H1 (cell line): ENCODE measurements at regions not wholly inside any gene's neighbourhood (a gene's known extent, or its start where the extent isn't known, plus 50 kb on each side); places are given as distances from the start of the nearest gene placed in this dataset.

ENCODE experiments used
- CTCF ChIA-PET: fragments of 300-600 bp; sonication (Branson Sonifier 250); formaldehyde crosslinking; loops from one replicate; lab custom pipeline; 2021; ENCODE audit not compliant: partially characterized antibody; lab: Charles Lee
- POLR2A ChIA-PET: fragments of 300-600 bp; sonication (Branson Sonifier 250); formaldehyde crosslinking; loops from one replicate; lab custom pipeline; 2021; ENCODE audit warnings: inconsistent platforms; ENCODE audit not compliant: partially characterized antibody; lab: Charles Lee
- DNase-seq, 2 experiments: peaks; one replicate each; pipeline versions ENCODE4 v3.0.0 to v3.0.0-alpha.2; 2010 to 2022; ENCODE audit warnings: low spot score in 2 of 2, low read depth in 1 of 2, mixed read lengths in 1 of 2
- FAIRE-seq: peaks from 2 replicates; lab custom pipeline; 2011; peaks lifted over from hg19 to GRCh38; lab: Jason Lieb, UNC
- H2AFZ ChIP-seq: 2 replicates; pipeline ENCODE4 v1.8.1; 2012; ENCODE audit warnings: low read length, inconsistent platforms
- H2AK5ac ChIP-seq: 2 replicates; pipeline ENCODE4 v1.6.1; 2013; ENCODE audit warnings: low read depth, low read length
- H2BK120ac ChIP-seq: replicated peaks from 2 replicates; pipeline ENCODE3; 2013; ENCODE audit warnings: low read depth, low read length, inconsistent platforms
- H2BK12ac ChIP-seq: 2 replicates; pipeline ENCODE4 v1.6.1; 2013; ENCODE audit warnings: low read depth, low read length
- H2BK15ac ChIP-seq: 2 replicates; pipeline ENCODE4 v1.6.1; 2013; ENCODE audit warnings: low read length
- H2BK20ac ChIP-seq: 2 replicates; pipeline ENCODE4 v1.6.1; 2013; ENCODE audit warnings: low read length
- H2BK5ac ChIP-seq: 2 replicates; pipeline ENCODE4 v1.6.1; 2013; ENCODE audit warnings: low read depth, low read length
- H3K14ac ChIP-seq: 2 replicates; pipeline ENCODE4 v1.6.1; 2013; ENCODE audit warnings: inconsistent platforms; ENCODE audit not compliant: insufficient read length
- H3K18ac ChIP-seq: 2 replicates; pipeline ENCODE4 v1.6.1; 2013; ENCODE audit warnings: low read length; ENCODE audit errors: extremely low read depth
- H3K23ac ChIP-seq: 2 replicates; pipeline ENCODE4 v1.6.1; 2013; ENCODE audit warnings: inconsistent platforms; ENCODE audit not compliant: insufficient read length
- H3K23me2 ChIP-seq: 2 replicates; pipeline ENCODE4 v1.6.1; 2013; ENCODE audit warnings: low read depth, low read length
- H3K27ac ChIP-seq: 2 replicates; pipeline ENCODE4 v1.6.1; 2011; ENCODE audit warnings: low read depth, low read length, inconsistent platforms
- H3K27me3 ChIP-seq, 4 experiments: replicated peaks in 1 of 4; 1 replicate in 1 of 4; 2 replicates in 3 of 4; pipeline versions ENCODE4 v1.6.1 to v1.8.1; 2011 to 2013; ENCODE audit warnings: low read length in 3 of 4, mild to moderate bottlenecking in 3 of 4, inconsistent platforms in 2 of 4, mixed read lengths in 2 of 4, moderate library complexity in 1 of 4; ENCODE audit not compliant: control insufficient read depth in 3 of 4, insufficient read depth in 3 of 4; ENCODE audit errors: extremely low read depth in 1 of 4
- H3K36me3 ChIP-seq, 4 experiments: 2 replicates each; pipeline versions ENCODE4 v1.6.1 to v1.8.1; 2011 to 2013; ENCODE audit warnings: mild to moderate bottlenecking in 4 of 4, low read length in 3 of 4, moderate library complexity in 2 of 4, control low read depth in 1 of 4, inconsistent platforms in 1 of 4; ENCODE audit not compliant: insufficient read depth in 4 of 4, control insufficient read depth in 2 of 4
- H3K4ac ChIP-seq: replicated peaks from 2 replicates; pipeline ENCODE3; 2013; ENCODE audit warnings: low read length, low read depth, mixed read lengths, inconsistent platforms; ENCODE audit not compliant: insufficient read length
- H3K4me1 ChIP-seq, 4 experiments: replicated peaks in 1 of 4; 1 replicate in 1 of 4; 2 replicates in 3 of 4; pipeline versions ENCODE4 v1.6.1 to v1.8.1; 2011 to 2013; ENCODE audit warnings: low read length in 3 of 4, inconsistent platforms in 2 of 4, mixed read lengths in 1 of 4; ENCODE audit not compliant: insufficient read depth in 4 of 4, control insufficient read depth in 3 of 4
- H3K4me2 ChIP-seq, 2 experiments: 2 replicates each; pipeline versions ENCODE4 v1.6.1 to v1.8.1; 2011 to 2013; ENCODE audit warnings: low read depth in 2 of 2, low read length in 2 of 2, control low read depth in 1 of 2, inconsistent platforms in 1 of 2, mild to moderate bottlenecking in 1 of 2; ENCODE audit not compliant: insufficient read depth in 1 of 2
- H3K4me3 ChIP-seq, 4 experiments: fragments of 200-600, 300-600 bp in 1 of 4; sonication (generic), shearing (Covaris generic), sonication (Bioruptor Twin) in 1 of 4; 2 replicates each; pipeline versions ENCODE4 v1.5.1 to v1.8.1; 2011 to 2016; ENCODE audit warnings: low read length in 4 of 4, low read depth in 3 of 4, control low read depth in 2 of 4, inconsistent platforms in 2 of 4, mild to moderate bottlenecking in 2 of 4, mixed read lengths in 1 of 4, moderate library complexity in 1 of 4; ENCODE audit not compliant: insufficient read depth in 2 of 4; ENCODE audit errors: extremely low read depth in 1 of 4
- H3K56ac ChIP-seq: replicated peaks from 2 replicates; pipeline ENCODE3; 2013; ENCODE audit warnings: low read depth, mild to moderate bottlenecking, mixed read lengths, low read length, inconsistent platforms; ENCODE audit not compliant: insufficient read length
- H3K79me1 ChIP-seq: 2 replicates; pipeline ENCODE4 v1.6.1; 2013; ENCODE audit warnings: low read depth, low read length, control low read depth
- H3K79me2 ChIP-seq, 2 experiments: 2 replicates each; pipeline versions ENCODE4 v1.6.1 to v1.8.1; 2012 to 2013; ENCODE audit warnings: low read length in 2 of 2, mild to moderate bottlenecking in 2 of 2, inconsistent platforms in 1 of 2; ENCODE audit not compliant: insufficient read depth in 2 of 2, control insufficient read depth in 1 of 2
- H3K9ac ChIP-seq, 4 experiments: replicated peaks in 1 of 4; 1 replicate in 1 of 4; 2 replicates in 3 of 4; pipeline versions ENCODE4 v1.6.1 to v1.8.1; 2011 to 2013; ENCODE audit warnings: low read depth in 3 of 4, low read length in 3 of 4, control low read depth in 2 of 4, mild to moderate bottlenecking in 2 of 4, moderate library complexity in 2 of 4, inconsistent platforms in 1 of 4; ENCODE audit errors: extremely low read depth in 1 of 4
- H3K9me3 ChIP-seq, 2 experiments: 2 replicates each; pipeline versions ENCODE4 v1.6.1 to v1.8.1; 2012 to 2013; ENCODE audit warnings: mild to moderate bottlenecking in 2 of 2, moderate library complexity in 2 of 2, control low read depth in 1 of 2, inconsistent platforms in 1 of 2, low read depth in 1 of 2, low read length in 1 of 2, mixed read lengths in 1 of 2; ENCODE audit not compliant: insufficient read depth in 2 of 2
- H4K20me1 ChIP-seq, 2 experiments: replicated peaks in 1 of 2; 2 replicates each; pipeline versions ENCODE3 to v1.8.1; 2011 to 2013; ENCODE audit warnings: inconsistent platforms in 2 of 2, low read length in 2 of 2, mild to moderate bottlenecking in 1 of 2; ENCODE audit not compliant: insufficient read depth in 2 of 2, control insufficient read depth in 1 of 2
- H4K5ac ChIP-seq: 2 replicates; pipeline ENCODE4 v1.6.1; 2013; ENCODE audit warnings: low read length, low read depth, mixed read lengths, inconsistent platforms; ENCODE audit not compliant: insufficient read length
- H4K8ac ChIP-seq: 2 replicates; pipeline ENCODE4 v1.8.0; 2013; ENCODE audit warnings: mild to moderate bottlenecking, moderate library complexity, low read length, inconsistent platforms; ENCODE audit not compliant: insufficient read depth; ENCODE audit errors: extremely low read depth
- H4K91ac ChIP-seq: replicated peaks from 2 replicates; pipeline ENCODE3; 2013; ENCODE audit warnings: low read length, mixed read lengths, inconsistent platforms; ENCODE audit not compliant: insufficient read length
- ATF2 ChIP-seq: IDR thresholded peaks from 2 replicates; pipeline ENCODE4 v1.6.1; 2012; ENCODE audit warnings: low read length, inconsistent platforms
- CREB1 ChIP-seq: IDR thresholded peaks from 2 replicates; pipeline ENCODE4 v1.6.1; 2012; ENCODE audit warnings: inconsistent platforms
- EP300 ChIP-seq, 2 experiments: IDR thresholded peaks; 1 replicate in 1 of 2; 2 replicates in 1 of 2; pipeline ENCODE4 v1.6.1; 2011 to 2012; ENCODE audit warnings: low read depth in 2 of 2, low read length in 2 of 2, mild to moderate bottlenecking in 2 of 2, borderline replicate concordance in 1 of 2, inconsistent platforms in 1 of 2, moderate library complexity in 1 of 2
- EZH2 ChIP-seq: fragments of 200-600 bp; sonication (generic); IDR thresholded peaks from 2 replicates; pipeline ENCODE4 v1.7.1; 2012; ENCODE audit warnings: low read depth, mild to moderate bottlenecking, moderate library complexity, low read length, inconsistent platforms; ENCODE audit not compliant: severe bottlenecking
- KDM4A ChIP-seq: IDR thresholded peaks from one replicate; pipeline ENCODE4 v1.7.1; 2012; ENCODE audit warnings: low read depth, mild to moderate bottlenecking, moderate library complexity, low read length, inconsistent platforms; ENCODE audit not compliant: severe bottlenecking
- SP4 ChIP-seq: IDR thresholded peaks from 2 replicates; pipeline ENCODE4 v1.6.1; 2012; ENCODE audit warnings: low read length, inconsistent platforms
- TAF7 ChIP-seq: optimal IDR thresholded peaks from 2 replicates; pipeline ENCODE3; 2011; ENCODE audit warnings: low read depth, mild to moderate bottlenecking, inconsistent platforms, low read length, moderate library complexity, borderline replicate concordance
- TBP ChIP-seq: IDR thresholded peaks from 2 replicates; pipeline ENCODE4 v1.6.1; 2011; ENCODE audit warnings: low read depth, low read length, improper control_type of control experiment
- WGBS, 2 experiments: shearing (Covaris generic) in 1 of 2; methylation state at CpG; one replicate each; pipeline versions ENCODE4 v1.1.6 to v1.1.7; 2013 to 2015; ENCODE audit warnings: low lambda C conversion rate in 2 of 2, mixed read lengths in 2 of 2, inconsistent platforms in 1 of 2, low coverage in 1 of 2, missing lambda C conversion rate in 1 of 2; ENCODE audit not compliant: insufficient replicate concordance in 2 of 2, insufficient coverage in 1 of 2, insufficient read length in 1 of 2; ENCODE audit errors: extremely low coverage in 1 of 2, missing lambda C conversion rate in 1 of 2; 5-methylcytosine and 5-hydroxymethylcytosine counted together
- TF ChIP-seq, protein P1 (sequence below), 3 experiments: IDR thresholded peaks; 1 replicate in 2 of 3; 2 replicates in 1 of 3; pipeline versions ENCODE4 v1.5.1 to v1.6.1; 2011; ENCODE audit warnings: low read length in 3 of 3, mild to moderate bottlenecking in 3 of 3, inconsistent platforms in 2 of 3, low read depth in 1 of 3, moderate library complexity in 1 of 3; ENCODE audit not compliant: insufficient read depth in 1 of 3; ENCODE audit errors: control extremely low read depth in 1 of 3
- TF ChIP-seq, protein P2 (sequence below): IDR thresholded peaks from 2 replicates; pipeline ENCODE4 v1.6.1; 2012; ENCODE audit warnings: inconsistent platforms

GRCh38 chr6:71582820-71583219 is 294.2 kb downstream of the OGFRL1 start:
- no peak overlapping the region for H2BK15ac ChIP-seq
- no peak overlapping the region for H4K5ac ChIP-seq
- H3K4me3 ChIP-seq, result no peak overlapping the region
- no peak overlapping the region for H2BK5ac ChIP-seq
- no peaks in the 10 kb centered on the region for H3K79me1 ChIP-seq
- H4K91ac ChIP-seq, result no peak overlapping the region
- H3K27me3 ChIP-seq, result no peaks in the 10 kb centered on the region
- DNase-seq (no peak), FAIRE-seq (no peak)
- no peak overlapping the region for H2AFZ ChIP-seq
- no peak overlapping the region for H3K56ac ChIP-seq
- H2BK120ac ChIP-seq, result no peak overlapping the region
- no peak overlapping the region for H3K27ac ChIP-seq
- H3K36me3 ChIP-seq, result no peaks in the 10 kb centered on the region
- H3K79me2 ChIP-seq, result no peaks in the 10 kb centered on the region
- H3K4me2 ChIP-seq, result no peak overlapping the region
- H2BK12ac ChIP-seq, result no peak overlapping the region
- no peaks in the 10 kb centered on the region for H3K23me2 ChIP-seq
- no peak overlapping the region for H3K14ac ChIP-seq
- H3K9me3 ChIP-seq, result peaks cover 0 to 3% of the 10 kb centered on the region in 2 experiments; a peak in 1 of 4 replicates
- no peak overlapping the region for H2AK5ac ChIP-seq
- no peak overlapping the region for H3K23ac ChIP-seq
- no peak overlapping the region for H3K4ac ChIP-seq
- H3K18ac ChIP-seq, result no peak overlapping the region
- H4K20me1 ChIP-seq, result no peaks in the 10 kb centered on the region
- no peaks in the 10 kb centered on the region for H3K4me1 ChIP-seq
- H3K9ac ChIP-seq, result no peak overlapping the region
- ChIA-PET CTCF (no interaction called here), POLR2A (no interaction called here)
- no peak overlapping the region for H2BK20ac ChIP-seq
- no peak overlapping the region for H4K8ac ChIP-seq
- WGBS, 2 experiments, result 83% methylated on average over 1 of the region's 1 CpG; no CpG with 5 or more reads in 1 of the 2 experiments
- TF ChIP-seq KDM4A, result no peak
- TF ChIP-seq, protein P1, sequence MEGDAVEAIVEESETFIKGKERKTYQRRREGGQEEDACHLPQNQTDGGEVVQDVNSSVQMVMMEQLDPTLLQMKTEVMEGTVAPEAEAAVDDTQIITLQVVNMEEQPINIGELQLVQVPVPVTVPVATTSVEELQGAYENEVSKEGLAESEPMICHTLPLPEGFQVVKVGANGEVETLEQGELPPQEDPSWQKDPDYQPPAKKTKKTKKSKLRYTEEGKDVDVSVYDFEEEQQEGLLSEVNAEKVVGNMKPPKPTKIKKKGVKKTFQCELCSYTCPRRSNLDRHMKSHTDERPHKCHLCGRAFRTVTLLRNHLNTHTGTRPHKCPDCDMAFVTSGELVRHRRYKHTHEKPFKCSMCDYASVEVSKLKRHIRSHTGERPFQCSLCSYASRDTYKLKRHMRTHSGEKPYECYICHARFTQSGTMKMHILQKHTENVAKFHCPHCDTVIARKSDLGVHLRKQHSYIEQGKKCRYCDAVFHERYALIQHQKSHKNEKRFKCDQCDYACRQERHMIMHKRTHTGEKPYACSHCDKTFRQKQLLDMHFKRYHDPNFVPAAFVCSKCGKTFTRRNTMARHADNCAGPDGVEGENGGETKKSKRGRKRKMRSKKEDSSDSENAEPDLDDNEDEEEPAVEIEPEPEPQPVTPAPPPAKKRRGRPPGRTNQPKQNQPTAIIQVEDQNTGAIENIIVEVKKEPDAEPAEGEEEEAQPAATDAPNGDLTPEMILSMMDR (IDR thresholded peaks at IDR 0.05; ENCODE audit: control extremely low read depth in 1 of 3, insufficient read depth in 1 of 3, low read depth in 1 of 3, low read length in 3 of 3), result no peak
- TF ChIP-seq CREB1, result no peak
- TF ChIP-seq SP4, result no peak
- TF ChIP-seq TAF7, result no peak
- TF ChIP-seq, protein P2, sequence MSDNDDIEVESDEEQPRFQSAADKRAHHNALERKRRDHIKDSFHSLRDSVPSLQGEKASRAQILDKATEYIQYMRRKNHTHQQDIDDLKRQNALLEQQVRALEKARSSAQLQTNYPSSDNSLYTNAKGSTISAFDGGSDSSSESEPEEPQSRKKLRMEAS, result no peak
- TF ChIP-seq EP300 (IDR thresholded peaks at IDR 0.05; ENCODE audit: borderline replicate concordance in 1 of 2, low read depth in 2 of 2, low read length in 2 of 2), result no peak
- TF ChIP-seq EZH2, result no peak
- no peak for TF ChIP-seq TBP
- no peak for TF ChIP-seq ATF2
